Neural cell (in vitro differentiated cells): ENCODE measurements at regions not wholly inside any gene's neighbourhood (a gene's known extent, or its start where the extent isn't known, plus 50 kb on each side); places are given as distances from the start of the nearest gene placed in this dataset.

Experiments used
- EP300 ChIP-seq: fragments of 450-650 bp; conservative IDR thresholded peaks from 2 replicates; pipeline ENCODE4 v1.6.1; 2014; ENCODE audit warnings: antibody characterized with exemption, mild to moderate bottlenecking, moderate library complexity; ENCODE audit not compliant: poor library complexity, severe bottlenecking
- EZH2 ChIP-seq: fragments of 200-600, 300-800 bp; shearing (Covaris generic), sonication (generic); IDR thresholded peaks from 2 replicates; pipeline ENCODE4 v1.6.1; 2014; ENCODE audit warnings: antibody characterized with exemption, low read length, borderline replicate concordance, mild to moderate bottlenecking; ENCODE audit not compliant: insufficient read depth, poor library complexity, severe bottlenecking
- POLR2AphosphoS5 ChIP-seq: IDR thresholded peaks from 2 replicates; pipeline ENCODE4 v1.6.1; 2012
- RAD21 ChIP-seq: fragments of 450-650 bp; conservative IDR thresholded peaks from 2 replicates; pipeline ENCODE4 v1.6.1; 2014; ENCODE audit warnings: antibody characterized with exemption, mild to moderate bottlenecking, moderate library complexity
- TF ChIP-seq, protein P1 (sequence below): fragments of 450-650 bp; IDR thresholded peaks from 2 replicates; pipeline ENCODE4 v1.5.1; 2014; ENCODE audit warnings: antibody characterized with exemption, mild to moderate bottlenecking, moderate library complexity; ENCODE audit not compliant: poor library complexity, severe bottlenecking

DNA sequence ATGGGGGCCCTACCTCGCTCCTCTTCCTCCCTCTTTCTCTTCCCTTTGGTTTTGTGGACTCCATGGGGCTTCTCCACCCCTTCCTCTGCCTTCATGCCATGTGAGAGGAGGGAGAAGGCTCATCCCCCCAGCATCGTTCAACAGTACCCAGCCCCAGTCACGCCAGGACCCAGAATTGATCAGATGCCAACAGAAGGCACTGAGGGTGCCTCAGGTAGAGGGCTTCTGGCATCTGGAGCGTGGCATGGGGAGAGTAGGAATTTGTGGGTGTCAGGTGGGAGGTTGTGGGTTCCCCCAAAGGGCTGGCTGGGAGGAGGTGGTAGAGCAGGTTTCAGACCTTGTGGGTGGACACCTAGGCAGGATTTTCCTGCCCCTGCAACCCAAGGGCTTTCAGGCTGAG, 122.0 kb downstream of the TWIST2 start:
- TF ChIP-seq RAD21 (no peak), EZH2 (no peak), POLR2AphosphoS5 (no peak), EP300 (no peak)
- TF ChIP-seq, protein P1, sequence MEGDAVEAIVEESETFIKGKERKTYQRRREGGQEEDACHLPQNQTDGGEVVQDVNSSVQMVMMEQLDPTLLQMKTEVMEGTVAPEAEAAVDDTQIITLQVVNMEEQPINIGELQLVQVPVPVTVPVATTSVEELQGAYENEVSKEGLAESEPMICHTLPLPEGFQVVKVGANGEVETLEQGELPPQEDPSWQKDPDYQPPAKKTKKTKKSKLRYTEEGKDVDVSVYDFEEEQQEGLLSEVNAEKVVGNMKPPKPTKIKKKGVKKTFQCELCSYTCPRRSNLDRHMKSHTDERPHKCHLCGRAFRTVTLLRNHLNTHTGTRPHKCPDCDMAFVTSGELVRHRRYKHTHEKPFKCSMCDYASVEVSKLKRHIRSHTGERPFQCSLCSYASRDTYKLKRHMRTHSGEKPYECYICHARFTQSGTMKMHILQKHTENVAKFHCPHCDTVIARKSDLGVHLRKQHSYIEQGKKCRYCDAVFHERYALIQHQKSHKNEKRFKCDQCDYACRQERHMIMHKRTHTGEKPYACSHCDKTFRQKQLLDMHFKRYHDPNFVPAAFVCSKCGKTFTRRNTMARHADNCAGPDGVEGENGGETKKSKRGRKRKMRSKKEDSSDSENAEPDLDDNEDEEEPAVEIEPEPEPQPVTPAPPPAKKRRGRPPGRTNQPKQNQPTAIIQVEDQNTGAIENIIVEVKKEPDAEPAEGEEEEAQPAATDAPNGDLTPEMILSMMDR = no peak
